ENCODE measurements at regions not wholly inside any gene's neighbourhood (a gene's known extent, or its start where the extent isn't known, plus 50 kb on each side); places are given as distances from the start of the nearest gene placed in this dataset.

DNA sequence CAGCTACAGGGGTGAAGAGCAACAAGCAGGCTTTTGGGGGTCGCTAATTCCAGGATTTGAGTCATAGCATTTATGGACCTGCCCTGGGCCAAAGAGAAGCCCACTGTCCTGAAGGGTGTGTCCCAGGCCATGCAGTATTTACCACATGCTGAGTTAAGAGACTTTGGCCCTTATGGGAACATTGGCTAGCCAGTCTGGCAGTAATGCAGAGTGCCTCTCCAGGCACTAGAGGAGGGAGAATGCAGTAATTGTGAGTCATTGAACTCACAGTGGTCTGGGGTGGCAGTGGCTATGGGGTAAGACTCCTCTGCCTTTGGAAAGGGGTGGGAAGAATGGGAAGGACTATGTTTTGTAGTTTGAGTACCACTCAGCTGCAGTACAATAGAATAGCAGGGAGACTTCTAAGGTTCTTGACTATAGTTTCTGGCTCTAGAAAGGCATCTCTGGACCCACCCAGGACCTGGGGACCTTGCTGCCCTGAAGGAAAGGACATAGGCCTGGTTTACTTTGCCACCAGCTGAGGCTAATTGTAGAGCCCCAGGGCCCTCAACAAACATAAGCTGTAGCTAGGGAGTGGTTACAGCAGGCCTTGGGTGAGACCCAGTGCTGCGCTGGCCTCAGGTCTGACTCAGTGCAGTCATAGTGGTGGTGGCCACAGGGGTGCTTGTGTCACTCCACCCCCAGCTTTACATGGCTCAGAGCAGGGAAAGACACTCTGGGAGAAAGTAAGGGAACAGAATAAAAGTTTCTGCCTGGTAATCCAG, 520.9 kb downstream of the HTR1B start:
- TF ChIP-seq, protein P1, sequence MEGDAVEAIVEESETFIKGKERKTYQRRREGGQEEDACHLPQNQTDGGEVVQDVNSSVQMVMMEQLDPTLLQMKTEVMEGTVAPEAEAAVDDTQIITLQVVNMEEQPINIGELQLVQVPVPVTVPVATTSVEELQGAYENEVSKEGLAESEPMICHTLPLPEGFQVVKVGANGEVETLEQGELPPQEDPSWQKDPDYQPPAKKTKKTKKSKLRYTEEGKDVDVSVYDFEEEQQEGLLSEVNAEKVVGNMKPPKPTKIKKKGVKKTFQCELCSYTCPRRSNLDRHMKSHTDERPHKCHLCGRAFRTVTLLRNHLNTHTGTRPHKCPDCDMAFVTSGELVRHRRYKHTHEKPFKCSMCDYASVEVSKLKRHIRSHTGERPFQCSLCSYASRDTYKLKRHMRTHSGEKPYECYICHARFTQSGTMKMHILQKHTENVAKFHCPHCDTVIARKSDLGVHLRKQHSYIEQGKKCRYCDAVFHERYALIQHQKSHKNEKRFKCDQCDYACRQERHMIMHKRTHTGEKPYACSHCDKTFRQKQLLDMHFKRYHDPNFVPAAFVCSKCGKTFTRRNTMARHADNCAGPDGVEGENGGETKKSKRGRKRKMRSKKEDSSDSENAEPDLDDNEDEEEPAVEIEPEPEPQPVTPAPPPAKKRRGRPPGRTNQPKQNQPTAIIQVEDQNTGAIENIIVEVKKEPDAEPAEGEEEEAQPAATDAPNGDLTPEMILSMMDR (IDR thresholded peaks at IDR 0.05; ENCODE audit: low read depth, low read length): no peak
- no peak for TF ChIP-seq EZH2phosphoT487 (IDR thresholded peaks at IDR 0.05; ENCODE audit: low read depth)

Measured in OCI-LY3 (cell line).